RPMI7951 (cell line): ENCODE measurements at regions not wholly inside any gene's neighbourhood (a gene's known extent, or its start where the extent isn't known, plus 50 kb on each side); places are given as distances from the start of the nearest gene placed in this dataset.
"Not testable (repeated sequence)": the region's sequence is repeated elsewhere in the genome, so short reads cannot be mapped to it uniquely, and the experiment has no call there.

Experiments
- DNase-seq: peaks from one replicate; pipeline ENCODE4 v3.0.0-alpha.2; 2012; ENCODE audit warnings: low read depth

DNA sequence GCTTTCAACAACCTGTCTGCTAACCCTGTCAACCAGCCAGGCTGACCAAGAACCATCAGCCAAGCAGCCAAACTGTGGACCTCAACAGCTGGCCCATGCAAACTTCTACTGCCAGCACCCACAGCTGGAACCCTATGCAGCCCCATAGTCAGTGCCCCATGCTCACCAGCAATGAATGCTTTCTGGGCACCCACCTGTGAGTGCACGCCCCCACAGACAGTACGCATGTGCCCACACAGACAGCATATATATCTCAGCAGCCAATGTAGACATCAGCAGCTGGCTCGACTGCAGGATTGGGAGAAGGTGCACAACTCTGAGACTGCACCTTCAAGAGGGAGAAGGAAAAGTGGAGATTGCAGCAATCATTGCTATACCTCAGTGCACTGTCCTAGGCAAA lies 1534.6 kb downstream of the GRIK2 start:
- no peak for DNase-seq

DNA sequence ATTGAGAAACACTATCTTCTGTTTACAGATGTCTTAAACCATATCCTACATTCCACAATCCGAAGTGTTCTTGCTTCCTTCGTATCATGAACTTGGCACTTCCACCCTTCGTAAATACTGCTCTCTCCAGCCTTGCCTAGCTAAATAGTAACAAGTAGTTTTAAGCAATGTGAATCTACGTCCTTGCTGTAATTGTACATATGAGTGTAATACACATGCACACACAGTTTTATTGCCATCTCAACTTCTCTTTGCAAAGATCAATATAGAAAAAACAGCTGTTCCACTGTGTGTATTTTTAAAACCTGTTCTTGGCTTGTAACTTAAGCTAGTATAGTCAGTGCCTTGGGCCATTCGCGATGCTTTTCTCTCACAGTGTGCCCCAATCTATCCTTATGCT lies 1524.7 kb downstream of the GRIK2 start:
- DNase-seq, result no peak

GRCh38 chr6:102911571-102911970 lies 1518.1 kb downstream of the GRIK2 start:
- no peak for DNase-seq

- DNase-seq, result not testable (repeated sequence)
Observed at GRCh38 chr6:102910701-102911139, 1517.2 kb downstream of the GRIK2 start.

DNA sequence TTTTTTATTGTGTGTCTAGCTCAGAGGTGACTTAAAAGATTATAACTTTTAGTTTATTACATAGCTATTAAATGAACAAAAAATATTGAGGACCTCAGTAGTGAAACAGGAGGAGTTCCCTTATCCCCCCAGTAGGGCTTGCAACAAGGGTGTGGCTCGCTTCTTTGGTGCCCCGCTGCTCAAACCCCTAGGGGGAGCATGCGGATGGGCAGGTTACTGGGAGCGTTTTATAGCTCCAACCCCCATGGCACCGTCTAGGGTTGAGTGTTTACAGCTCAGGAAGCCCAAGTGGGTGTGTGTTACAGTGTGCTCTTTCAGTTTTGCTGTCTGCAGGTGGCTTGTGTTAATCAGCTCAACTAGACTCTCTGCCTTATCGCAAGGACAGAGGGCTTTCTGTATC lies 1513.7 kb downstream of the GRIK2 start:
- no peak for DNase-seq

GRCh38 chr6:102902471-102902870 lies 1509.0 kb downstream of the GRIK2 start:
- DNase-seq, result no peak

GRCh38 chr6:102895683-102896082 lies 1502.2 kb downstream of the GRIK2 start:
- no peak for DNase-seq

DNA sequence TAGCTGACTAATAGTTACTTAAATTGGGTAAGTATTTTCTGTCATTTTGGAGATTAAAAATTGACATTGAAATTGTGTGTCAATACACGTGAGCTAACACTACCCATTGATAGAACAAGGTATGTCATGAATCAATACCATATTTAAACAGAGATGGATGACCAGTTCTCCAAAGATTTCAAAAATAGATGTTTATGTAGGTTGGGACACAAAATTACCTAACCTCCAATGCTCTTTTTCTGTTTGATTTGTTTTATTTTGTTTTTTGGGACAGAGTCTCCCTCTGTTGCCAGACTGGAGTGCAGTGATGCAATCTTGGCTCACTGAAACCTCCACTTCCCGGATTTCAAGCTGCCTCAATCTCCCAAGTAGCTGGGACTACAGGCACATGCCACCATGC lies 1491.7 kb downstream of the GRIK2 start:
- no peak for DNase-seq

DNA sequence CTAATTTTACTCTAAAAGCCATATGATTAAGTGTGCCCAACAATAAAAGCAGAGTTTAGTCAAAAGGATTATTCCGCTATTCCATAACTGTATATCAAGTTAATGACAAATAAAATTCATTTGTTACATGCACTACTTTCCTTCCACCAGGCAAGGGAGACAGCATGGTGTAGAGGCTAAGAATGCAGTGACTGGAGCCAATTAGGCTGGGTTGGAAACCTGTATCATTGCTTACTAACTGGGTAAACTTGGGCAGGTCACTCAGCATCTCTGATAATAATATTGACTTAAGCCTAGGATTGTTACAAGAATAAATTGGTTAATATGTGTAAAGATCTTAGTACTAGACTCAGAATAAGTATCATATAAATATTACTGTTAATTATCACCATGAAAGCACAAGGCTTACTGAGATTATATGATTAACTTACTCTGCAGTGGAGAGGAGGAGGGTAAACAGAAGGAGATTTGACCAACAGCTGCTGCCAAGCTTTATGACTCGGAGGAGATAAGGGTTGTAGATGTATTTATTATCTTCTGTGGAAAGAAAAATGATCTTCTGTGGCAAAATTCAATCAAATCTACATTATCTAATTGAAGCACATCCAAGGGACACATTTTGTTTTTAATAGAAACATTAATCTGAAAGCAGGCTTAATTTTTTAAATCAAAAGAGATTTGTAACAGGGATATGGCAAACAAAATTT lies 1459.9 kb downstream of the GRIK2 start:
- no peak for DNase-seq

GRCh38 chr6:102848796-102849195 lies 1455.3 kb downstream of the GRIK2 start:
- DNase-seq, result no peak

DNA sequence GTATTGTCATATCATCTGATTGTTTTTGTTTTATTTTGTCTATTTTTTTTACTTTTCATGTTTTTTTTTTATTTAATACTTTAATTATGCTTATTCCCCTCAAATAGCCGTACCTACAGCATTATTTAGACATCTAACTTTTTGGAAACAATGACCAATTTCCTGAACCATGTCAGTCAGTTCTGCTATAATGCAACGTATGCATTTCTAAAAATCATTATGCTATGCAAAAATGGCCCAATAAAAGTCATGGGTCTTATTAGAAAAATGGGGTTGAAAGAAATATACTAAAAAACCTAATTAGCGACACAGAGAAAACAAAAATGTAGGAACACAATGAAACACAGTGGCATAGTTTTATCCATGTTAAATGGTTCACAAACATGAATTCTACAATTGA lies 1454.7 kb downstream of the GRIK2 start:
- no peak for DNase-seq

- DNase-seq, result no peak
Observed at GRCh38 chr6:102841060-102841459, 1447.6 kb downstream of the GRIK2 start.

- no peak for DNase-seq
Observed at GRCh38 chr6:102832021-102832420, 1438.5 kb downstream of the GRIK2 start.

DNA sequence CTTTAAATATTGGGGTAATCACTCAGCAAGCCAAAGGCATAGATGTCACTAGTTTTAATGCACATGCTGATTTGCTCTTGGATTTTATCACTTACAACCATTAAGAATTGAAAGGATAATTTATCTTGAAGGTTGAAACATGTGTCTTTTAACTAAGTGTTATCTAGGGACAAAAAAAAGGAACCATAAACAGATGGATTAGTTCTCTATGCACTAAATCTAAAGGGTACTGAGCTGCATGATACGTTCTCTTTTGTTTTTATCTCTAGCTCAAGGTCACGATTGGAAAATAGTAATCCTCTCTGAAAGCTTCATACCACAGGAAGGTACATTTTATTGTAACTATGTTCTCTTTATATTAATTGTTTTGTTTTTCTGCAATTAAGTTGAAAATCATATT lies 1426.6 kb downstream of the GRIK2 start:
- DNase-seq, result no peak

DNA sequence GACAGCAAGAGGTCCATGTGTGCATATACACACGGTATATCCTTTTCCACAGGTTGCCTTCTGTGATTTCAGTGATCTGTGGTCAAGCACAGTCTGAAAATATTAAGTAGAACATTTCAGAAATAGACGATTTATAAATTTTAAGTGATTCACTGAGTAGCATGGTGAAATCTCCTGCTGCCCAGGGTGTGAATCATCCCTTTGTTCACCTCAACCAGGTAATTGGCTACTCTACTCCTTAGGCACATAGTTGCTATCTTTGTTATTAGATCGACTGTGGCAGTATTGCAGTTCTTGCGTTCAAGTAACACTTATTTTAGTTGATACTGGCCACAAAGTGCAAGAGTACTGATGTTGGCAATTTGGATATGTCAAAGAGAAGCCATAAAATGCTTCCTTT lies 1421.7 kb downstream of the GRIK2 start:
- no peak for DNase-seq

- DNase-seq, result no peak
Observed at GRCh38 chr6:102813489-102814275, 1420.2 kb downstream of the GRIK2 start.

DNA sequence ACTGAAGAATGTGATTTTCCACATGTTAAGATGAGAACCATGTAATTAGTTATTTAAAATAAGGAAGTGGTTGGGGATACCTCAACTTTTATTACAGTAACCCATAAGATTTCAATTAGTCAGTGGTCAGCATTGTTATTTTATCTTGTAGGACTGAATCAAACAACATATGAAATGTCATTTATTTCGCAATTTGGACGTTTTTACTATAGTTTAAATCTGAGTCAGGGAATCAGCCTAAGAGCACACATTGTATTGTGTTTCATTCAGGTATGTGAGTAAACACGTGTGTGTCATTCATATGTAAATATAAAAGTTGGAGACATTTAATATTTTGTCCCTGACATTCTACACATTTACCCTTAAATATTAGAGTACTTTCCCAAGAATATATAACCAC lies 1418.7 kb downstream of the GRIK2 start:
- DNase-seq, result no peak

DNA sequence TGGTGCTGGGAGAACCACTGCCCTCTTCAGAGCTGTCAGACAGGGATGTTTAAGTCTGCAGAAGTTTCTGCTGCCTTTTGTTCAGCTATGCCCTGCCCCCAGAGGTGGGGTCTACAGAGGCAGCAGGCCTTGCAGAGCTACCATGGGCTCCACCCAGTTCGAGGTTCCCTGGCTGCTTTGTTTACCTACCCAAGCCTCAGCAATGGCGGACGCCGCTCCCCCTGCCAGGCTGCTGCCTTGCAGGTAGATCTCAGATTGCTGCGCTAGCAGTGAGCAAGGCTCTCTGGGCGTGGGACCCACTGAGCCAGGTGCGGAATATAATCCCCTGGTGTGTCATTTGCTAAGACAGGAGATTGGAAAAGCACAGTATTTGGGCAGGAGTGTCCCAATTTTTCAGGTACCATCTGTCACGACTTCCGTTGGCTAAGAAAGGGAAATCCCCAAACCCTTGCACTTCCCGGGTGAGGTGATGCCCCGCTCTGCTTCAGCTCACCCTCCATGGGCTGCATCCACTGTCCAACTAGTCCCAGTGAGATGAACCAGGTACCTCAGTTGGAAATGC lies 1415.5 kb downstream of the GRIK2 start:
- not testable (repeated sequence) for DNase-seq

GRCh38 chr6:102799051-102799450 lies 1405.5 kb downstream of the GRIK2 start:
- DNase-seq, result no peak

DNA sequence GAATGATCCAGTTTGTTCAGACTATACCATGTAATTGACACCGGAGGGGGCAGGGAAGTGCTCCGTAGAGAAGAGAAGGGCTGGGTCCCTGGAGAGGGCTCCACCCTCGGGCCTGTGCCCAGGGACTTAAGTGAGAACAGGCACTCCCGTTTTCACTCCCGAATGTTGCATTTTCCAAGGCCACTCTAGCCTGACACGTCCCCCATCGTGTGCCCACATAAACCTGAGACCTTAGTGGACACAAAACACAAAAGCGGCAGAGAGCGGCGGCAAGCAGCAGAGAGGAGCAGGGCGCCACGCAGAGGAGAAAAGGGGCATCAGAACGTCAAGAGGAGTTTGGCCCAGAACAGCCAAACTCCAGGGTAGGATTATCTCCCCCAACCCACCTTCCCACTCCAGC lies 1405.1 kb downstream of the GRIK2 start:
- DNase-seq, result no peak

GRCh38 chr6:102793752-102794151 lies 1400.2 kb downstream of the GRIK2 start:
- no peak for DNase-seq

GRCh38 chr6:102774326-102774725 lies 1380.8 kb downstream of the GRIK2 start:
- no peak for DNase-seq

DNA sequence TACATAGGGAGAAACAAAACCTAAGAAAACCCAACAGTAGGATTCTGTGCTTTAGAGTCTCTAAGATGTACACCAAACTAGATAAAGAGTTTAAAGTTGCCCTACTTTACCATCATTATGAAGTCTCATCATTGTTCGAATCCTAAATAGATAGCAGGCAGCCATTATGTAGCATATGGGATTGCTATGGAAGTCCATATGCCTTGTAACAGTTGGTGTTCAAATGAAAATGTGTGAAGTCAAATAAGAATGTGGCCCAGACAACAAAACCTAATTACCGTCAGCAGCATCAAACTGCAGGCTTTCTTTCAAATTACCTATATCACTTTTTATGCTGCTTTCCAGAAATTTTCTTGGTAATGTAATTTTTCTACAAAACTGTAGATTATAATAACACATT lies 1380.1 kb downstream of the GRIK2 start:
- no peak for DNase-seq
